CD4-positive, alpha-beta memory T cell (primary cell): ENCODE measurements at regions not wholly inside any gene's neighbourhood (a gene's known extent, or its start where the extent isn't known, plus 50 kb on each side); places are given as distances from the start of the nearest gene placed in this dataset.

Experiments
- CTCF ChIA-PET: fragments of 350-600 bp; sonication (Branson Sonifier 250); formaldehyde crosslinking; loops from one replicate; lab custom pipeline; 2021; ENCODE audit warnings: inconsistent platforms; ENCODE audit not compliant: partially characterized antibody; lab: Charles Lee
- POLR2A ChIA-PET: fragments of 350-600 bp; sonication (Branson Sonifier 250); formaldehyde crosslinking; loops from one replicate; lab custom pipeline; 2021; ENCODE audit not compliant: partially characterized antibody; lab: Charles Lee
- DNase-seq, 5 donors: peaks; one replicate each; pipeline versions ENCODE4 v3.0.0 to v3.0.0-alpha.2; 2020 to 2022; ENCODE audit warnings: mixed read lengths in 1 of 5
- H3K27ac ChIP-seq: one replicate; pipeline ENCODE4 v1.7.0; 2013; ENCODE audit warnings: low read depth, low read length
- H3K27me3 ChIP-seq: 2 replicates; pipeline ENCODE4 v1.7.0; 2013; ENCODE audit warnings: mild to moderate bottlenecking, low read length, moderate library complexity; ENCODE audit not compliant: insufficient read depth
- H3K36me3 ChIP-seq: 2 replicates; pipeline ENCODE4 v1.7.0; 2013; ENCODE audit warnings: mild to moderate bottlenecking, low read length, moderate library complexity; ENCODE audit not compliant: insufficient read depth
- H3K4me1 ChIP-seq: 2 replicates; pipeline ENCODE4 v1.7.0; 2013; ENCODE audit warnings: mild to moderate bottlenecking, low read length, moderate library complexity; ENCODE audit not compliant: insufficient read depth
- H3K4me3 ChIP-seq, 2 donors: one replicate each; pipeline ENCODE4 v1.7.0; 2013; ENCODE audit warnings: low read length in 2 of 2, mild to moderate bottlenecking in 1 of 2
- H3K9me3 ChIP-seq, 2 donors: one replicate each; pipeline ENCODE4 v1.7.0; 2013; ENCODE audit warnings: low read length in 2 of 2, control low read depth in 1 of 2; ENCODE audit not compliant: control insufficient read depth in 1 of 2
- H3K27ac Mint-ChIP-seq, 7 donors: one replicate each; pipeline ENCODE4 v1.8.0; 2020 to 2021; ENCODE audit warnings: mixed read lengths in 7 of 7, mild to moderate bottlenecking in 6 of 7, inconsistent platforms in 3 of 7, moderate library complexity in 3 of 7
- H3K27me3 Mint-ChIP-seq, 2 donors: one replicate each; pipeline ENCODE4 v1.8.0; 2020 to 2021; ENCODE audit warnings: mixed read lengths in 2 of 2
- H3K36me3 Mint-ChIP-seq, 2 donors: one replicate each; pipeline ENCODE4 v1.8.0; 2020 to 2021; ENCODE audit warnings: mixed read lengths in 2 of 2, inconsistent platforms in 1 of 2, mild to moderate bottlenecking in 1 of 2
- H3K4me1 Mint-ChIP-seq, 4 donors: one replicate each; pipeline ENCODE4 v1.8.0; 2020 to 2021; ENCODE audit warnings: mixed read lengths in 4 of 4, mild to moderate bottlenecking in 1 of 4
- H3K4me3 Mint-ChIP-seq, 8 donors: one replicate each; pipeline ENCODE4 v1.8.0; 2020 to 2021; ENCODE audit warnings: mixed read lengths in 8 of 8, mild to moderate bottlenecking in 7 of 8, moderate library complexity in 6 of 8, inconsistent platforms in 3 of 8
- H3K9me3 Mint-ChIP-seq, 8 donors: one replicate each; pipeline ENCODE4 v1.8.0; 2020 to 2021; ENCODE audit warnings: mixed read lengths in 8 of 8, mild to moderate bottlenecking in 5 of 8, inconsistent platforms in 3 of 8, moderate library complexity in 1 of 8
- intact Hi-C: fragments of 100-400 bp; cut with micrococcal nuclease; formaldehyde crosslinking; loops from one replicate; pipeline ENCODE4 v1.15.1; 2023

GRCh38 chr6:164478426-164478825 lies 831.0 kb downstream of the C6orf118 start:
- peaks cover 0 to 5% (median under 1%) of the 10 kb centered on the region in 8 donors for H3K9me3 Mint-ChIP-seq
- H3K27ac ChIP-seq, result no peak overlapping the region
- H3K4me1 ChIP-seq, result no peaks in the 10 kb centered on the region
- no peaks in the 10 kb centered on the region for H3K27me3 Mint-ChIP-seq
- no peaks in the 10 kb centered on the region for H3K36me3 Mint-ChIP-seq
- H3K4me3 Mint-ChIP-seq, result no peak overlapping the region
- no peak overlapping the region for H3K27ac Mint-ChIP-seq
- ChIA-PET POLR2A (no interaction called here), CTCF (no interaction called here)
- no peak overlapping the region for H3K4me3 ChIP-seq
- no peaks in the 10 kb centered on the region for H3K27me3 ChIP-seq
- H3K9me3 ChIP-seq, result peaks cover 0 to 4% of the 10 kb centered on the region in 2 donors
- H3K36me3 ChIP-seq, result no peaks in the 10 kb centered on the region
- intact Hi-C loops, result no loop called here
- no peaks in the 10 kb centered on the region for H3K4me1 Mint-ChIP-seq
- DNase-seq, result no peak

- Mint-ChIP-seq H3K27me3 (no peaks in the 10 kb centered on the region), H3K4me1 (no peaks in the 10 kb centered on the region), H3K27ac (no peak overlapping the region), H3K9me3 (peaks cover 0 to 5% (median under 1%) of the 10 kb centered on the region in 8 donors), H3K36me3 (no peaks in the 10 kb centered on the region), H3K4me3 (no peak overlapping the region)
- Histone ChIP-seq H3K4me3 (no peak overlapping the region), H3K36me3 (no peaks in the 10 kb centered on the region), H3K4me1 (no peaks in the 10 kb centered on the region), H3K27ac (no peak overlapping the region), H3K9me3 (peaks cover 0 to 4% of the 10 kb centered on the region in 2 donors), H3K27me3 (no peaks in the 10 kb centered on the region)
- intact Hi-C loops, result no loop called here
- DNase-seq, result no peak
- CTCF ChIA-PET, result no interaction called here
- POLR2A ChIA-PET, result no interaction called here
Observed at GRCh38 chr6:164477790-164478189, 831.6 kb downstream of the C6orf118 start.

- H3K27me3 ChIP-seq, result no peaks in the 10 kb centered on the region
- Mint-ChIP-seq H3K27ac (no peak overlapping the region), H3K27me3 (no peaks in the 10 kb centered on the region), H3K4me1 (no peaks in the 10 kb centered on the region), H3K36me3 (no peaks in the 10 kb centered on the region), H3K9me3 (peaks cover 0 to 3% (median under 1%) of the 10 kb centered on the region in 8 donors), H3K4me3 (no peak overlapping the region)
- H3K4me3 ChIP-seq, result no peak overlapping the region
- H3K27ac ChIP-seq, result no peak overlapping the region
- H3K4me1 ChIP-seq, result no peaks in the 10 kb centered on the region
- intact Hi-C loops, result no loop called here
- no peak for DNase-seq
- POLR2A ChIA-PET, result no interaction called here
- peaks cover 0 to 4% of the 10 kb centered on the region in 2 donors for H3K9me3 ChIP-seq
- no peaks in the 10 kb centered on the region for H3K36me3 ChIP-seq
- CTCF ChIA-PET, result no interaction called here
Observed at GRCh38 chr6:164477101-164477500, 832.3 kb downstream of the C6orf118 start.

GRCh38 chr6:164469276-164469949 lies 840.0 kb downstream of the C6orf118 start:
- ChIA-PET POLR2A (no interaction called here), CTCF (interaction anchor here (1.0 kb wide), 1 partner anchor 10 kb away, joined by 3 read pairs; no protein-coding TSS in a partner anchor)
- intact Hi-C loops, result no loop called here
- H3K4me3 ChIP-seq, result no peak overlapping the region
- no peak overlapping the region for H3K27ac Mint-ChIP-seq
- no peak overlapping the region for H3K27ac ChIP-seq
- H3K4me1 Mint-ChIP-seq, result no peaks in the 10 kb centered on the region
- no peaks in the 10 kb centered on the region for H3K36me3 ChIP-seq
- H3K36me3 Mint-ChIP-seq, result peaks cover 0 to 3% of the 10 kb centered on the region in 2 donors
- H3K27me3 Mint-ChIP-seq, result no peaks in the 10 kb centered on the region
- H3K27me3 ChIP-seq, result no peaks in the 10 kb centered on the region
- H3K9me3 Mint-ChIP-seq, result peaks cover 0 to 6% (median 3%) of the 10 kb centered on the region in 8 donors
- no peak overlapping the region for H3K4me3 Mint-ChIP-seq
- H3K4me1 ChIP-seq, result no peaks in the 10 kb centered on the region
- no peak for DNase-seq
- H3K9me3 ChIP-seq, result no peaks in the 10 kb centered on the region

- Histone ChIP-seq H3K27me3 (no peaks in the 10 kb centered on the region), H3K36me3 (no peaks in the 10 kb centered on the region), H3K27ac (no peak overlapping the region), H3K4me3 (no peak overlapping the region), H3K9me3 (no peaks in the 10 kb centered on the region), H3K4me1 (no peaks in the 10 kb centered on the region)
- no peak overlapping the region for H3K27ac Mint-ChIP-seq
- POLR2A ChIA-PET, result interaction anchor here (0.6 kb wide), 1 partner anchor 1047 kb away, joined by 3 read pairs; no protein-coding TSS in a partner anchor
- no peaks in the 10 kb centered on the region for H3K4me1 Mint-ChIP-seq
- CTCF ChIA-PET, result no interaction called here
- DNase-seq, result no peak
- peaks cover 0 to 2% (median 0%) of the 10 kb centered on the region in 8 donors for H3K9me3 Mint-ChIP-seq
- H3K4me3 Mint-ChIP-seq, result no peak overlapping the region
- no peaks in the 10 kb centered on the region for H3K27me3 Mint-ChIP-seq
- no peaks in the 10 kb centered on the region for H3K36me3 Mint-ChIP-seq
- intact Hi-C loops, result no loop called here
Observed at GRCh38 chr6:164455835-164456234, 853.6 kb downstream of the C6orf118 start.

- no peaks in the 10 kb centered on the region for H3K36me3 ChIP-seq
- H3K9me3 ChIP-seq, result no peaks in the 10 kb centered on the region
- no peak for DNase-seq
- H3K4me3 Mint-ChIP-seq, result no peak overlapping the region
- H3K36me3 Mint-ChIP-seq, result no peaks in the 10 kb centered on the region
- no peak overlapping the region for H3K4me3 ChIP-seq
- H3K27me3 Mint-ChIP-seq, result no peaks in the 10 kb centered on the region
- intact Hi-C loops, result no loop called here
- H3K27ac ChIP-seq, result no peak overlapping the region
- POLR2A ChIA-PET, result no interaction called here
- H3K9me3 Mint-ChIP-seq, result peaks cover 0 to 4% (median 0%) of the 10 kb centered on the region in 8 donors
- H3K27ac Mint-ChIP-seq, result no peak overlapping the region
- no peaks in the 10 kb centered on the region for H3K27me3 ChIP-seq
- no peaks in the 10 kb centered on the region for H3K4me1 ChIP-seq
- CTCF ChIA-PET, result no interaction called here
- H3K4me1 Mint-ChIP-seq, result no peaks in the 10 kb centered on the region
Observed at GRCh38 chr6:164453835-164454234, 855.6 kb downstream of the C6orf118 start.

GRCh38 chr6:164442572-164442971 lies 866.8 kb downstream of the C6orf118 start:
- Mint-ChIP-seq H3K27ac (no peak overlapping the region), H3K9me3 (peaks cover 0 to 15% (median 6%) of the 10 kb centered on the region in 8 donors), H3K4me3 (no peak overlapping the region), H3K36me3 (no peaks in the 10 kb centered on the region), H3K27me3 (no peaks in the 10 kb centered on the region), H3K4me1 (no peaks in the 10 kb centered on the region)
- H3K9me3 ChIP-seq, result no peaks in the 10 kb centered on the region
- no peak overlapping the region for H3K4me3 ChIP-seq
- no peak overlapping the region for H3K27ac ChIP-seq
- H3K27me3 ChIP-seq, result no peaks in the 10 kb centered on the region
- ChIA-PET CTCF (no interaction called here), POLR2A (no interaction called here)
- intact Hi-C loops, result no loop called here
- H3K4me1 ChIP-seq, result no peaks in the 10 kb centered on the region
- DNase-seq, result no peak
- H3K36me3 ChIP-seq, result no peaks in the 10 kb centered on the region
